Retina (tissue), 1 donor: ENCODE measurements at regions not wholly inside any gene's neighbourhood (a gene's known extent, or its start where the extent isn't known, plus 50 kb on each side); places are given as distances from the start of the nearest gene placed in this dataset.

Experiments
- DNase-seq: peaks from one replicate; pipeline ENCODE4 v3.0.0-alpha.2; 2016

GRCh38 chr6:41404182-41404845 is 68.9 kb downstream of the NCR2 start:
- DNase-seq = no peak

- peak; percentile 15 for DNase-seq
Measured at GRCh38 chr6:41405941-41406727, 70.7 kb downstream of the NCR2 start.

- DNase-seq = peak; percentile 50
Measured at GRCh38 chr6:41406728-41407489, 71.5 kb downstream of the NCR2 start.

GRCh38 chr6:41408576-41408975 is 73.2 kb downstream of the NCR2 start:
- no peak for DNase-seq

DNA sequence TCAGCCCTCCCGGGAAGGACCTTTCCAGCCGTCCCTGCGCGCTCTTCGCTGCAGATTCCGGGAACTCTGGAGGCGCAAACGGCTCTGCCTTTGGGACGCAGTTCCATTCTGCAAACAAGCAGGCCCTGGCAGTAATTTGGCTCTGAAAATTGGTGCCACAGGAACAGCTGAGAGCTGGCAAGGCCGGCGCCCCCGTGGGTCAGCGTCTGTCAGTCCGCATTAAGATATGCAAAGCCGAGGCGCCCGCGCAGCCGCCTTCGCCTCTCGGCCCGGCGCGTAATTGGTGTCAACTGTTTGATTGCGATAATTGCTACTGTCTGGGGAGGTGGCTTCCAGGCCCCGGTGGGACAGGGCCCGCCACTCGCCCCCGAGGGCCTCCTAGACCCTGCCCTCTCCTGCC is 73.6 kb downstream of the NCR2 start:
- DNase-seq = peak; percentile 93

DNA sequence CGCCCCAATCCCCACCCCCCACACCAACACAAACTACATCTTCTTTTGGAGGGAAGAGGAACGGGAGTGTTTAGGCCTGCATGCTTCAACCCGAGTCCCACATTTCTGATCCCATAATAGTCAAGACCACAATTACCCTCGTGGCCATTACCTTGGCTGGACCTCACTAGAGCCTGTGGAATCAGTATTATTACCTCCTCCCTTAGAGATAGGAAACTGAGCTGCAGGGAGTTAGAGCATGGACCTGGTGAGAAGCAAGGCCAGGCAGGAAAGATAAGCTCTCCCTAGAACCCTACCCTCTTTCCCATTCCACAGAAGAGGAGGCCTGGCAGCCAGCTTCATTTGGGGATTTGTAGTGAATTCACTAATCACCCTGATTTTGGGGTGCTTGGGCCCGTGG is 74.1 kb downstream of the NCR2 start:
- DNase-seq = no peak

DNA sequence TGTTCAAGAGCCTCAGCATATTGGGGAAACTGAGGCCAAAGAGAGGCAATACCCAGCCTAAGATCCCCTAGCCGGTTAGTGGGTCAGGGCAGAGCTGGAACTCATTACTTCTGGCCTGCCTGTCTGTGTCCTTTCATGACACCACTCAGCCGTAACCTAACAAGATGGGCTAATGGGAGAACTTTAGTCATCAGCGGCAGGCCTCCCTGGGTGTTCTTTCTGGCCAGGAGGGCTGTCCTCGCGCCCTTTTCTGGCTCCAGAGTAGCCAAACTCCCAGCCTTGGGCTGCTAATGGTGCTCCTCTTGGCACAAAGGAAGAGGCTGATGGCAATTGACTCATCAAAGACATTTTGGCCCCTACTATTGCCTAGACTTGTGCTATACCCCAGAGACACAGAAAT is 76.6 kb downstream of the NCR2 start:
- peak; percentile 26 for DNase-seq

GRCh38 chr6:41413250-41413649 is 77.8 kb downstream of the NCR2 start:
- DNase-seq = peak; percentile 36

DNA sequence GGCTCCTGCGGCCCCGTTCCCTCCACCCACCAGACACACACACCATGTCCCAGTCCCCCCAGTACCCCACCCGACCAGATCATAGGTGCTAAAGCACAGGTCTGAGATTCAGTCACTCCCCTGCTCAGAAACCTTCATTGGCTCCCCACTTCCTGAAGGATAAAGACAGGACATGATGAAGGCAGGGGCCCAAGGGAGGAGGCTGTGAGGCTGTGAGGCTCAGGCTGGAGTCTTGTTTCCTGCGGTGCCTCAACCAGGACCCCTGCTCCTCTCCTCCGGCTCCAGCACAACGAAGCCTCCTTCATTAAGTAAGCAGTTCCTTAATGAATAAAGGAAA is 81.1 kb downstream of the NCR2 start:
- DNase-seq = no peak

DNA sequence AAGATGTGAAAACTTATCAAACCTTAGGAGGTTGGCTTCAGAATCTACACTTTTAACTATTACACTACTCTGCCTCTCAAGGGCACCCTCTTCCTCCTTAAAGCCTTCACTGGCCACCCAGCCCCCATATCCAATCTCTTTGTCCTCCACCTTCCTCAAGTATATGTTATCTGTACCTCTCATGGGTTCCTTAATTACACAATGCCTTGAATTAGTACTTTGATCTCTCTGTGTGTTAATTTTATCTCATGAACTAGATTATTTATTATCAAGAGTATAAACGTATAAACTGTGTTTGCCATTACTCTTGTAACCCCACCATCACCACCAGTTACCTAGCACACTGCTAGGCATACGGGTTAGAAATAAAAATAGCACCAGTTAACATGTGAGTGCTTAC is 83.3 kb downstream of the NCR2 start:
- no peak for DNase-seq

DNA sequence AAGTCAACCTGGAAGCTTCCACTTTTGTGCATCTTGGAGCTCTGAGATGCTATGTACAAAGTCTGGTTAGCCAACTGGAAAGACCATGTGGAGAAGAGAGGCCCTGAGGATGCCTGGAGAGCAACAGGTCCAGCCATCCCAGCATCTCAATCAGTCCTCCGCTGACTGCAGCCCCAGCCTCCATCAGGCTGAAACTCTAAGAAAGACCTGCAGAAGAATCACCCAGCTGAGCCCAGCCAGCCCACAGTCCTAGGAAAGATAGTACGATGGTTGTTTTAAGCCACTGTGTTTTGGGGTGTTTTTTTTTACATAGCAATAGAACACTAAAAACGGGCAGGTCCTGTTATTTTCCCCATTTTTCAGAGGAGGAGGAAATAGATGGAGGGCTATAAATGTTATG is 84.0 kb downstream of the NCR2 start:
- DNase-seq = no peak

- no peak for DNase-seq
Measured at GRCh38 chr6:41420186-41420585, 84.8 kb downstream of the NCR2 start.

DNA sequence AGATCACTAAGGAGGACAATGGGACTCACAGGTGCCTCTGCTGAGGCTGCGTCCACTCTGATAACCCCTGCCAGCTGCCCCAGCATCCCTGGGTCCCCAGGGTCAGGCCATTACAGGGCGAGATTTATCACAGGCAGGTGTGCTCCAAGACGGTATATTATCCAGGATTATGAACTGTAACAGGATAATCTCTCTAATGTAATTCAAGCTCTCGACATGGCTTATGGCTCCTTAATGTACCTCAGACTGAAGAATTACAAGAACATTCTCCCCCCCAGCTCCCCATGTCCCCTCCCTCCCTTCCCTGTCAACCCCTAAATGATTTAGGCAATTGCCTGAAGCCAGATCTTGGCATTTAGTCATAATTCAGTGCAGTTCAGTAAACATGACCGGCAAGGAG is 86.8 kb downstream of the NCR2 start:
- DNase-seq = no peak

DNA sequence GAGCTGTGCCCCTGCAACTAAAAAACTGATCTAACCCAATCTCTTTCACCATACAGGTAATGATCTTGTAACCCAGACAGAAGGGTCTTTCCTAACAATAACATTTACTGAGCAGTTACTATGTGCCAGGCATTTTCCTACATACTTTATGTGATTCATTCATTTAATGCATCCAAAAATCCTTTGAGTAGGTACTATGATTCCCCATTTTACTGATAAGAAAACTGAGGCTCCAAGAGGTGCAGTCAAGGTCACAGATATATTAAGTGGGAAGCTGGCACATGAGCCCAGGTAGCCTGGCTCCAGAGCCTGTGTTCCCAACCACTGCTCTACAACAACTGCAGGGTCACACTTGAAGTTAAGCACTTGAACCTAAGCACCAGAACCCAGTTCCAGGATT is 87.6 kb downstream of the NCR2 start:
- DNase-seq = no peak

DNA sequence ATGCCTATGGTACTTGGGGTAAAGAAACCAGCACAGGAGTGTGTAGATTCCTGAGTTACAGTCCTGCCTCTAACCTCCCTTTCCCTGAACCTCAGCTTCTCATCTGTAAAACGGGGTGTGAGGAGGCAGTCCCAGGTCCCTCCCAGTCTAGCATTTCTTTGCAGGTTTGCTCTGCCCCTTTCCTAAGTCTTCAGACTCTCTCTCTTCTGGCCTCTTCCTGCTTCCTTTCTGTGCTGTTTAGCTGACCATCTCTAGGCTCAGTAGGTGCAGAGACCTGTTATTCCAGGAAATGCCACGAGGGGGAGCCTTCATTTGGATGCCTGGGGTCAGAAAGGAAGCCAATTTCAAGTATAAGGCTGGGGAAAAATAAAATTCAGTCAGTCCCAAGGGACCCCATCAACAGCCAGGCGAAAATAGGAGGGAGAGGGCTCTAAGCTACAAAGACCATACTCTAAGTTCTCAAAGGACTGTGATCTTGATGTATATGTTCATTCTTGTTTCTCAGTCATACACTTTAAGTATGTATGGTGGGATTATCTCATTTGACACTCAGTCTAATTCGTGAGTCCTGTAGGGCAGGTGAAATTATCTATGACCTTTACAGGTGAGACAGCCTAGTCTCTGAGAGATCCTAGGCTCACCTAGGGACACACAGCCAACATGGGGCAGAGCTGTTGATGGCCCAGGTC is 89.1 kb downstream of the NCR2 start:
- DNase-seq = peak; percentile 88

DNA sequence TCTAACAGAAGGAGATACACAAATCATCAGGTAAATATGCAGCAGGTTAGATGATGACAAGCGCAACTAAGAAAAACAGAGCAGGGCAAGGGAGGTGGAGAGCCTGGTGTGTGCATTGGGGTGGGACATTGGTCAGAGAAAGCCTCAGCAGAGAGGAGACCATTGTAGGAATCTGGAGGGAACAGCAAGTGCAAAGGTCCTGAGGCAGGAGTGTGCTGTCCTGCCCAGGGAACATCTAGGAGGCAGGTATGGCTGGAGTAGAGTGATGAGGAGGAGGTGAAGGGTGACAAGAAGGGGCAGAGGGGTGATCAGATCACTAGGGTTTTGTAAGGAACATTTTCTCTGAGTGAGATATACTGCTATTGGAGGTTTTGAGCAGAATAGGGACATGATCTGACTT is 90.1 kb downstream of the NCR2 start:
- DNase-seq = no peak

DNA sequence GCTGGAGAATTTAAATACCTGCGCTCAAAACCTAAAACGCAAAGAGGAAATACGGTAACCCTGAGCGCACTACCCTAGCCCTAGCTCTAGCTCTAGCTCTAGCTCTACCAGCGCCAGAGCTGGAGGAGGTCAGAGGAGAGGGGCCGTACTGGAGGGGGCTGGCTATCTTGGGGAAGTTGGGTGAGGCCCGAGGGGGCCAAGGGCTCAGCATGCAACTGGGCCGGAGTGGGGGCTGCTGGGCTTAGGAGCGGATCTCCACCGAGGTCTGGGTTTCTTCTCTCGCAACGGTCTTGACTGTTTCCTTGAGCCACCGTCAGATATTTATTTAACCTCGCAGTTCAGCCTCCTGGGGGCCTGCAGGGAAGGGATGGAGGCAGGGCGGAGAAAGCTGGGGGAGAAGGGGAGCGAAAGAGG is 91.0 kb downstream of the NCR2 start:
- peak; percentile 66 for DNase-seq

GRCh38 chr6:41426888-41427641 is 91.7 kb downstream of the NCR2 start:
- DNase-seq = peak; percentile 50

GRCh38 chr6:41427642-41428335 is 92.4 kb downstream of the NCR2 start:
- peak; percentile 64 for DNase-seq

DNA sequence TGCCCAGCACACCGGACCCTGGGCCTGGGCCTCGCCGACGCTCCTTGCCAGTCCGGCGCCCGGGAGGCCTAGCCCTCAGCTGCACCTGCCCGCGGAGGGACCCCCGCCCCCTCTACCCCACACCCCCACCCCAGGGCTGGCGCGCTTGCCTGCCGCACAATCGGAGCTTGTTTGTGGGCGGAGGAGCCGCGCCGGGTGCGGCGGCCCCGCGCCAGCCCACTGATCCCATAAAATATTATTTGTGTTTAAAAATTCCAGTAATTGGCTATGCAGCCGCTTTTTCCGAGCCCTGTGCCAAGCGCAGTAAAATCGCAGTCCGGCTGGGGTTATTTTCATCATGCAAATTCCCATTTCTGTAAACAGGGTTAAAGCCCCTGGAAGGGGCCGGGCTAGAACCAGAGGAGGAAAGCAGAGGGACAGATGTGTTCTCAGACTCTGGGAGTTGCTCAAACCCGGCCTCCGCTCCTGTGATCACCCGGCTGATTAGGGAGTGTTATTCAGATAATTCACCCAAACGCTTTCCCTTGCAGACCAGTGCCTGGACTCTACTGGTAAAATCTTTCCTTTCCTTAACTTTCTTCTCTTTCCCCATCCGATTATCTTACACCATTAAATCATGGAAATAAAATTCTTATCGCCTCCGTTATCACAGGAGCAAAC is 93.1 kb downstream of the NCR2 start:
- DNase-seq = peak; percentile 42

DNA sequence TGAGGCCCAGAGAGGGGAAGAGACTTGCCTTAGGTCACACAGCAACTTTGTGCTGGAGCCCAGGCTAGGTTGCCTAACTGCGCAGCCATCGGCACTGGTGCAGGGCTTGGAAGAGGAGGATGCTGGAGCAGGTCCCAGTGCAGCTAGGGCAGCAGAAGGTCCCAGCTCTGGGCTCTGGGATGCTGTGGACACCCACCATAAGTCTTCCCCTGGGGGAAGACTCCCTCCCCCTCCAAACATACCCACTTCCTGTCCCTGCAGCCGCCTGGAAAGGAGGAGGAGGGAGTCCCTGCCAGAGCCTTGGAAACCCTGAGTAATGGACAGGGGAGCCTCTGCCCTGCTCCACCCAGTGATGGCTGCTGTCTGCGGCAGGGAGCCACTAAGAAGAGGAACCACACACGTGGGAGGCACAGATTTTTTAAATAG is 93.6 kb downstream of the NCR2 start:
- no peak for DNase-seq
